ENCODE measurements at regions not wholly inside any gene's neighbourhood (a gene's known extent, or its start where the extent isn't known, plus 50 kb on each side); places are given as distances from the start of the nearest gene placed in this dataset.

- Mint-ChIP-seq H3K4me1 (ENCODE audit: low read depth) (peaks cover 14% of the 10 kb centered on the region), H3K27ac (no peak overlapping the region), H3K36me3 (ENCODE audit: low read depth) (no peaks in the 10 kb centered on the region), H3K27me3 (no peaks in the 10 kb centered on the region), H3K9me3 (no peaks in the 10 kb centered on the region), H3K4me3 (no peak overlapping the region)
- CTCF ChIA-PET: no interaction called here
- DNase-seq (no peak), ATAC-seq (no peak)
- POLR2A ChIA-PET: no interaction called here
- TF ChIP-seq CTCF (IDR thresholded peaks at IDR 0.05): no peak
- intact Hi-C loops (cut with micrococcal nuclease): no loop called here
Observed at GRCh38 chr13:73517766-73518165, 459.0 kb downstream of the KLF5 start.

GRCh38 chr13:73516731-73517130 lies 457.9 kb downstream of the KLF5 start:
- Mint-ChIP-seq H3K9me3 (no peaks in the 10 kb centered on the region), H3K27me3 (no peaks in the 10 kb centered on the region), H3K4me3 (no peak overlapping the region), H3K4me1 (ENCODE audit: low read depth) (peaks cover 14% of the 10 kb centered on the region), H3K36me3 (ENCODE audit: low read depth) (no peaks in the 10 kb centered on the region), H3K27ac (no peak overlapping the region)
- intact Hi-C loops (cut with micrococcal nuclease): no loop called here
- CTCF ChIA-PET: no interaction called here
- ATAC-seq (no peak), DNase-seq (no peak)
- no peak for TF ChIP-seq CTCF (IDR thresholded peaks at IDR 0.05)
- POLR2A ChIA-PET: no interaction called here

- Mint-ChIP-seq H3K4me3 (no peak overlapping the region), H3K36me3 (ENCODE audit: low read depth) (no peaks in the 10 kb centered on the region), H3K27me3 (no peaks in the 10 kb centered on the region), H3K9me3 (no peaks in the 10 kb centered on the region), H3K4me1 (ENCODE audit: low read depth) (no peaks in the 10 kb centered on the region), H3K27ac (no peak overlapping the region)
- POLR2A ChIA-PET: no interaction called here
- intact Hi-C loops (cut with micrococcal nuclease): no loop called here
- ATAC-seq: no peak
- CTCF ChIA-PET: no interaction called here
- TF ChIP-seq CTCF (IDR thresholded peaks at IDR 0.05): no peak
- DNase-seq: no peak
Observed at GRCh38 chr13:73514208-73514607, 455.4 kb downstream of the KLF5 start.

GRCh38 chr13:73513751-73514150 lies 454.9 kb downstream of the KLF5 start:
- Mint-ChIP-seq H3K27ac (no peak overlapping the region), H3K4me1 (ENCODE audit: low read depth) (no peaks in the 10 kb centered on the region), H3K36me3 (ENCODE audit: low read depth) (no peaks in the 10 kb centered on the region), H3K9me3 (no peaks in the 10 kb centered on the region), H3K27me3 (no peaks in the 10 kb centered on the region), H3K4me3 (no peak overlapping the region)
- no peak for DNase-seq
- no peak for TF ChIP-seq CTCF (IDR thresholded peaks at IDR 0.05)
- ChIA-PET CTCF (no interaction called here), POLR2A (no interaction called here)
- ATAC-seq: no peak
- intact Hi-C loops (cut with micrococcal nuclease): no loop called here

- Mint-ChIP-seq H3K36me3 (ENCODE audit: low read depth) (no peaks in the 10 kb centered on the region), H3K4me3 (no peak overlapping the region), H3K9me3 (no peaks in the 10 kb centered on the region), H3K4me1 (ENCODE audit: low read depth) (no peaks in the 10 kb centered on the region), H3K27me3 (no peaks in the 10 kb centered on the region), H3K27ac (no peak overlapping the region)
- no peak for ATAC-seq
- POLR2A ChIA-PET: no interaction called here
- DNase-seq: no peak
- CTCF ChIA-PET: interaction anchor here (1.2 kb wide), 1 partner anchor 13 kb away, joined by 3 read pairs; no protein-coding TSS in a partner anchor
- TF ChIP-seq CTCF (IDR thresholded peaks at IDR 0.05): no peak
- intact Hi-C loops (cut with micrococcal nuclease): no loop called here
Observed at GRCh38 chr13:73508841-73509240, 450.0 kb downstream of the KLF5 start.
